H9 (cell line): ENCODE measurements at regions not wholly inside any gene's neighbourhood (a gene's known extent, or its start where the extent isn't known, plus 50 kb on each side); places are given as distances from the start of the nearest gene placed in this dataset.

Experiments
- DNase-seq: peaks from one replicate; pipeline ENCODE4 v3.0.0-alpha.2; 2017
- H2AFZ ChIP-seq: one replicate; pipeline ENCODE4 v1.6.1; 2013; ENCODE audit warnings: mild to moderate bottlenecking, low read length, control low read depth, moderate library complexity
- H2AK5ac ChIP-seq: 2 replicates; pipeline ENCODE4 v1.6.1; 2013; ENCODE audit warnings: low read length, control low read depth, mixed read lengths; ENCODE audit not compliant: insufficient read length
- H2BK120ac ChIP-seq: one replicate; pipeline ENCODE4 v1.6.1; 2013; ENCODE audit warnings: low read depth, mild to moderate bottlenecking, low read length, control low read depth, inconsistent platforms; ENCODE audit not compliant: poor library complexity, severe bottlenecking
- H2BK12ac ChIP-seq: 2 replicates; pipeline ENCODE4 v1.6.1; 2013; ENCODE audit warnings: low read length, control low read depth, mixed read lengths, low read depth; ENCODE audit not compliant: insufficient read length
- H2BK15ac ChIP-seq: 2 replicates; pipeline ENCODE4 v1.6.1; 2013; ENCODE audit warnings: low read depth, low read length, control low read depth
- H2BK20ac ChIP-seq: one replicate; pipeline ENCODE4 v1.6.1; 2013; ENCODE audit warnings: low read depth, mild to moderate bottlenecking, low read length, control low read depth, inconsistent platforms; ENCODE audit not compliant: poor library complexity, severe bottlenecking
- H2BK5ac ChIP-seq: 2 replicates; pipeline ENCODE4 v1.6.1; 2013; ENCODE audit warnings: low read length, control low read depth, mixed read lengths; ENCODE audit not compliant: insufficient read length
- H3K14ac ChIP-seq: 2 replicates; pipeline ENCODE4 v1.6.1; 2013; ENCODE audit warnings: low read length, control low read depth; ENCODE audit not compliant: insufficient read depth
- H3K18ac ChIP-seq: 2 replicates; pipeline ENCODE4 v1.6.1; 2013; ENCODE audit warnings: low read depth, mild to moderate bottlenecking, mixed read lengths, low read length, control low read depth; ENCODE audit not compliant: insufficient read length
- H3K23ac ChIP-seq: 2 replicates; pipeline ENCODE4 v1.6.1; 2013; ENCODE audit warnings: low read length, control low read depth, mixed read lengths, low read depth; ENCODE audit not compliant: insufficient read length
- H3K23me2 ChIP-seq: 2 replicates; pipeline ENCODE4 v1.6.1; 2013; ENCODE audit warnings: low read depth, mild to moderate bottlenecking, mixed read lengths, low read length, control low read depth; ENCODE audit not compliant: insufficient read length, poor library complexity, severe bottlenecking
- H3K27ac ChIP-seq: 2 replicates; pipeline ENCODE4 v1.5.1; 2013; ENCODE audit warnings: low read length, control low read depth, mixed read lengths, low read depth; ENCODE audit not compliant: insufficient read length
- H3K27me3 ChIP-seq: 2 replicates; pipeline ENCODE4 v1.6.1; 2013; ENCODE audit warnings: low read length, control low read depth, inconsistent platforms; ENCODE audit not compliant: insufficient read depth
- H3K4ac ChIP-seq: 2 replicates; pipeline ENCODE4 v1.6.1; 2013; ENCODE audit warnings: low read depth, mild to moderate bottlenecking, control low read depth, inconsistent platforms, low read length, moderate library complexity
- H3K4me1 ChIP-seq: 2 replicates; pipeline ENCODE4 v1.6.1; 2013; ENCODE audit warnings: low read length, control low read depth, inconsistent platforms; ENCODE audit not compliant: insufficient read depth
- H3K4me2 ChIP-seq: 2 replicates; pipeline ENCODE4 v1.6.1; 2013; ENCODE audit warnings: low read length, control low read depth, mixed read lengths; ENCODE audit not compliant: insufficient read length, insufficient read depth
- H3K56ac ChIP-seq: 2 replicates; pipeline ENCODE4 v1.6.1; 2013; ENCODE audit warnings: low read depth, mild to moderate bottlenecking, mixed read lengths, low read length, control low read depth; ENCODE audit not compliant: insufficient read length
- H3K79me1 ChIP-seq: 2 replicates; pipeline ENCODE4 v1.6.1; 2013; ENCODE audit warnings: low read depth, mild to moderate bottlenecking, moderate library complexity, low read length, control low read depth, inconsistent platforms; ENCODE audit not compliant: insufficient read depth, poor library complexity, severe bottlenecking
- H3K79me2 ChIP-seq: 2 replicates; pipeline ENCODE4 v1.6.1; 2013; ENCODE audit warnings: low read length, control low read depth, inconsistent platforms; ENCODE audit not compliant: insufficient read depth
- H3K9ac ChIP-seq: 2 replicates; pipeline ENCODE4 v1.6.1; 2013; ENCODE audit warnings: low read length, control low read depth, mixed read lengths; ENCODE audit not compliant: insufficient read length; ENCODE audit errors: extremely low read depth
- H3K9me3 ChIP-seq: one replicate; pipeline ENCODE4 v1.6.1; 2013; ENCODE audit warnings: low read depth, low read length, inconsistent platforms; ENCODE audit not compliant: control insufficient read depth
- H3T11ph ChIP-seq: one replicate; pipeline ENCODE4 v1.6.1; 2013; ENCODE audit warnings: mild to moderate bottlenecking, low read length, control low read depth, inconsistent platforms
- H4K20me1 ChIP-seq: one replicate; pipeline ENCODE4 v1.6.1; 2013; ENCODE audit not compliant: control insufficient read depth, insufficient read length, insufficient read depth
- H4K5ac ChIP-seq: 2 replicates; pipeline ENCODE4 v1.6.1; 2013; ENCODE audit warnings: low read depth, mild to moderate bottlenecking, mixed read lengths, low read length, control low read depth; ENCODE audit not compliant: insufficient read length
- H4K8ac ChIP-seq: replicated peaks from 2 replicates; pipeline ENCODE4 v1.6.1; 2013; ENCODE audit warnings: low read length, control low read depth, mixed read lengths, low read depth; ENCODE audit not compliant: insufficient read length
- H4K91ac ChIP-seq: 2 replicates; pipeline ENCODE4 v1.6.1; 2013; ENCODE audit warnings: low read depth, mild to moderate bottlenecking, moderate library complexity, mixed read lengths, low read length, control low read depth; ENCODE audit not compliant: insufficient read length
- H3K27ac Mint-ChIP-seq, 3 experiments: 2 replicates in 2 of 3; 3 replicates in 1 of 3; pipeline ENCODE4 v1.8.0; 2020 to 2021; ENCODE audit warnings: mixed read lengths in 3 of 3, mild to moderate bottlenecking in 1 of 3, moderate library complexity in 1 of 3
- H3K27me3 Mint-ChIP-seq: 2 replicates; pipeline ENCODE4 v1.8.0; 2021; ENCODE audit warnings: low read depth, mild to moderate bottlenecking, moderate library complexity, mixed read lengths
- H3K36me3 Mint-ChIP-seq, 3 experiments: 2 replicates in 2 of 3; 3 replicates in 1 of 3; pipeline ENCODE4 v1.8.0; 2020 to 2021; ENCODE audit warnings: low read depth in 3 of 3, mixed read lengths in 3 of 3; ENCODE audit not compliant: insufficient read depth in 1 of 3
- H3K4me1 Mint-ChIP-seq, 2 experiments: 2 replicates each; pipeline ENCODE4 v1.8.0; 2020; ENCODE audit warnings: mixed read lengths in 2 of 2
- H3K4me3 Mint-ChIP-seq, 2 experiments: 2 replicates in 1 of 2; 3 replicates in 1 of 2; pipeline ENCODE4 v1.8.0; 2020 to 2021; ENCODE audit warnings: mild to moderate bottlenecking in 2 of 2, mixed read lengths in 2 of 2, moderate library complexity in 1 of 2
- H3K9me3 Mint-ChIP-seq, 2 experiments: 2 replicates in 1 of 2; 3 replicates in 1 of 2; pipeline ENCODE4 v1.8.0; 2020; ENCODE audit warnings: mild to moderate bottlenecking in 2 of 2, mixed read lengths in 2 of 2, moderate library complexity in 1 of 2
- WGBS: extraction: QIAGEN DNeasy Blood & Tissue Kit; methylation state at CpG from one replicate; pipeline ENCODE4 v1.1.7; 2013; ENCODE audit warnings: missing lambda C conversion rate, low lambda C conversion rate, mixed read lengths; ENCODE audit not compliant: insufficient read length; ENCODE audit errors: extremely low coverage; 5-methylcytosine and 5-hydroxymethylcytosine counted together
- TF ChIP-seq, protein P1 (sequence below): fragments of 200-600 bp; sonication (generic); conservative IDR thresholded peaks from 3 replicates; pipeline ENCODE4 v1.8.0; 2021; ENCODE audit warnings: antibody characterized with exemption, mild to moderate bottlenecking

DNA sequence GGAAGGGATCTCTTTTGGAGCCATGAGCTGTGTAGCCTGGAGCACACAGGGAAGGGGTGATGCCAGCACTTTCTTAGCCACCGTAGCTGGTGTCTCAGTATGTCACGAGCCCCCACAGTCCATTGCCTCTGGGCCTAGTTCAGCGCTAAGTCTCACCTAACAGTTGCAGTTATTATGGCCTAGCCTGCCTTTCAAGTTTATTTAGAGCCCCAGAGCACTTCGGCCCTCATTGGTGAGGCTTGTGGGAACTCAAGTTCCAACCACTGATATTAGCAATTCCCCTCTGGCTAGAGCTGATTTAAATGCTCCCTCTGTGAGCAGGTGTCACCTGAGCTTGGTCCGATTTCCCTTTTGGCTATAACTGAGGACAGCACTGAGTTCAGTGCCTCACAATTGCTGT lies 388.4 kb upstream of the MAOA start:
- H2BK120ac ChIP-seq, result no peak overlapping the region
- no peaks in the 10 kb centered on the region for H4K20me1 ChIP-seq
- no peak overlapping the region for H2BK5ac ChIP-seq
- Mint-ChIP-seq H3K36me3 (peaks cover 0 to 9% (median 4%) of the 10 kb centered on the region in 3 experiments; a peak in 3 of 7 replicates), H3K27me3 (no peaks in the 10 kb centered on the region; the same call in 1 of the 2 replicates), H3K4me1 (peaks cover 0 to 4% of the 10 kb centered on the region in 2 experiments; a peak in 1 of 4 replicates), H3K9me3 (peaks cover 3 to 32% of the 10 kb centered on the region in 2 experiments; a peak in 4 of 5 replicates), H3K4me3 (no peak overlapping the region), H3K27ac (no peak overlapping the region)
- H3K4me1 ChIP-seq, result no peaks in the 10 kb centered on the region
- no peak overlapping the region for H3K23ac ChIP-seq
- H4K5ac ChIP-seq, result no peak overlapping the region
- H3K79me2 ChIP-seq, result no peaks in the 10 kb centered on the region
- no peaks in the 10 kb centered on the region for H3K23me2 ChIP-seq
- no peak overlapping the region for H3K4ac ChIP-seq
- DNase-seq, result no peak
- no CpG with 5 or more reads among the region's 5 CpGs for WGBS
- H4K91ac ChIP-seq, result no peak overlapping the region
- no peak overlapping the region for H3K56ac ChIP-seq
- no peak overlapping the region for H2AFZ ChIP-seq
- H3K14ac ChIP-seq, result no peak overlapping the region
- no peak overlapping the region for H4K8ac ChIP-seq
- no peaks in the 10 kb centered on the region for H3K27me3 ChIP-seq
- no peak overlapping the region for H2AK5ac ChIP-seq
- H3K27ac ChIP-seq, result no peak overlapping the region
- H2BK12ac ChIP-seq, result no peak overlapping the region
- H2BK20ac ChIP-seq, result no peak overlapping the region
- H3K9ac ChIP-seq, result no peak overlapping the region
- H3T11ph ChIP-seq, result no peak overlapping the region
- no peaks in the 10 kb centered on the region for H3K9me3 ChIP-seq
- no peak overlapping the region for H3K4me2 ChIP-seq
- no peaks in the 10 kb centered on the region for H3K79me1 ChIP-seq
- no peak overlapping the region for H3K18ac ChIP-seq
- no peak overlapping the region for H2BK15ac ChIP-seq
- TF ChIP-seq, protein P1, sequence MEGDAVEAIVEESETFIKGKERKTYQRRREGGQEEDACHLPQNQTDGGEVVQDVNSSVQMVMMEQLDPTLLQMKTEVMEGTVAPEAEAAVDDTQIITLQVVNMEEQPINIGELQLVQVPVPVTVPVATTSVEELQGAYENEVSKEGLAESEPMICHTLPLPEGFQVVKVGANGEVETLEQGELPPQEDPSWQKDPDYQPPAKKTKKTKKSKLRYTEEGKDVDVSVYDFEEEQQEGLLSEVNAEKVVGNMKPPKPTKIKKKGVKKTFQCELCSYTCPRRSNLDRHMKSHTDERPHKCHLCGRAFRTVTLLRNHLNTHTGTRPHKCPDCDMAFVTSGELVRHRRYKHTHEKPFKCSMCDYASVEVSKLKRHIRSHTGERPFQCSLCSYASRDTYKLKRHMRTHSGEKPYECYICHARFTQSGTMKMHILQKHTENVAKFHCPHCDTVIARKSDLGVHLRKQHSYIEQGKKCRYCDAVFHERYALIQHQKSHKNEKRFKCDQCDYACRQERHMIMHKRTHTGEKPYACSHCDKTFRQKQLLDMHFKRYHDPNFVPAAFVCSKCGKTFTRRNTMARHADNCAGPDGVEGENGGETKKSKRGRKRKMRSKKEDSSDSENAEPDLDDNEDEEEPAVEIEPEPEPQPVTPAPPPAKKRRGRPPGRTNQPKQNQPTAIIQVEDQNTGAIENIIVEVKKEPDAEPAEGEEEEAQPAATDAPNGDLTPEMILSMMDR, result no peak
